ENCODE measurements at regions not wholly inside any gene's neighbourhood (a gene's known extent, or its start where the extent isn't known, plus 50 kb on each side); places are given as distances from the start of the nearest gene placed in this dataset.
"Not testable (repeated sequence)": the region's sequence is repeated elsewhere in the genome, so short reads cannot be mapped to it uniquely, and the experiment has no call there.

DNA sequence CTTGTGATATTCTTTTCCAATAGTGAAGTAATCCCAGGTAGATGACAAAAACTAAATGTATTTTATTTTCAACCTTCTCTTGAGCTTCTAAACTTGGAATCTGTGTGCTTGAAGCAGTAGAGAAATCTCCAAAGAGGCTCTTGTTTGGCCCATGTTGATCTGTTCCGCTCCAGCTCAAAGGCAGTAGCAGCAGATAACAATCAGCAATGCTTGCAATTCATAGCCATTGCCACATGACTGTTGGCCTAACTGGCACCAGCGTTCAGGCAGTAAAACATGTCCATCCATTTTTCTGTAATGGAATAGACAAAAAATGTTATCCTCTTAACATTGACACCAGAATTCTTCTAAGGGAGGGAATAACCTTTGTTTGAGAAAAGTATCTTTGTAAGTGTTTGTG is 270.7 kb upstream of the MSX2 start:
- no peak for DNase-seq

DNA sequence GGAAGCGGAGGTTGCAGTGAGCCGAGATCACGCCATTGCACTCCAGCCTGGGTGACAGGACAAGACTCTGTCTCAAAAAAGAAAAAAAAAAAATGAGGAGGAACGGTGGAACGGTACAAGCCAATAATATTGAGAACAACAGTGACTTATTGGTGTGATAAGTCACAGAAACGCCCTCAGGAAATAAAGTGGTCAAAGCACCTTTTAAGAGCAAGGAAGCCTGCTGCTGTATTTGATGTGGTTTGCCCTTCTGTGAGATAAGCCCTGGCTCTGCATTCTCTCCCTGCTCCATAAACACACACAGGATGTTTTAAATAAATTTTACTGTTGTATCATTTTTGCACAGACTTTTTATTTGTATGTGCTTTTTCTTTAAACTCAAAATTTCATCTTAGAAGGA is 269.9 kb upstream of the MSX2 start:
- no peak for DNase-seq

DNA sequence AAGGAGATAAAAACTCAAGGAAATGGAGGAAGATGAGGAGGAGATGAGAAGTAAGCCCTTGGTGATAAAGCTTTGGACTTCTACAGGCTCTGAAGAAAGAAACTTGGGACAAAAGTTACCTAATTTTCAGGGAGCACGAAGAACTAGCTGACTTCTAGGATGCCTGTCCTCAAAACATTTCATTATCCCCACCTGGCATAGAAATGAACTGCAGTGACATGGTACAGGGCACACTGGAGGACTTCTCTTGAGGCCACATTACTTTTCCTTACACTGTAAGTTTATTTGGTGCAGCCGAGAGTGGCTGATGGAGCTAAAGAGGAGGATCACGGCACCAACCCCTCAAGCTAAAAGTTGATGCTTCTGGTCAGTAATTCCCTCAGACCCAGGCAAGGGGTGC is 269.5 kb upstream of the MSX2 start:
- DNase-seq, result no peak

DNA sequence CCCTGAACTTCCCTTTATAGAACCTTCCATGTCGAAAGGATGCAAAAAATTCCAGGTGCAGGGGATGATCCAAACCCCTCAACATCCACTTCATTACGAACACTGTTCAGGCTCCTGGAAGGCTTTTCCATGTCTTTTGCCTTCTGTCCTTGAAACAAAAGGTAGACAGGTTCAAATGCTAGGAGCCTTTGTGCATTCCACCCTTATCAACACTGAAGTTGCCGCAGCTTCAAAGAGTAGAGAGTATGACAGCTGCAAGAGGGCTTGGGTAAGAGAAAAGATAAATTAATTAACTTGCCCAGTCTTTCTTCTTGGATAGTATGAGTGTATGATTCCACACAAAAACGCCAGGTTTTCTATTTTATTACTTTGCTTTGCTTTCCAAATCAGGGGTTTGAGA is 269.1 kb upstream of the MSX2 start:
- no peak for DNase-seq

DNA sequence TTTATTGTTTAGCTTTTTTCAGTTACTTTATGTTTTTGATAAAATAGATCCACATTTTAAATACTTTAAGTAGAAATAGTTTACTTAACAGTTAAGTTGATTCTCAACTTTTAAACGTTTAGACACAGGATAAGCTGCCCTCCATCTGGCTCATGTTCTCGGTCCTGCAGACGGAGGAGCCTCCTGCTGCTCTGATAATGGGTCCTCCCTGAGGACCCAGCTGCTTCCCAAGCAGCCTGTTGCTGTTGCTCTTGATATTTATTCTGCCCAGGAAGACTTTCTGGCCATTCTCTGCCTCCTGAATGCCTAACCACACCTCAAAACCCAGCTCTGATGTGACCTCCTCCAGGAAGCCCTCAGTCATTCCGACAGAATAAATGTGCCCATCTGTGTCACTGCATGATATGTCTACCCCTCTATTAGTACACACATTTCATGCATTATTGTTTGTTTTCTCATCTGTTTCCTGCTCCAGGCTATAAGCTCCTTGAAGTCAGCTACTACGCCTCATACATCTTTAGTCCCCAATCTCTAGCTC is 267.2 kb upstream of the MSX2 start:
- no peak for DNase-seq

DNA sequence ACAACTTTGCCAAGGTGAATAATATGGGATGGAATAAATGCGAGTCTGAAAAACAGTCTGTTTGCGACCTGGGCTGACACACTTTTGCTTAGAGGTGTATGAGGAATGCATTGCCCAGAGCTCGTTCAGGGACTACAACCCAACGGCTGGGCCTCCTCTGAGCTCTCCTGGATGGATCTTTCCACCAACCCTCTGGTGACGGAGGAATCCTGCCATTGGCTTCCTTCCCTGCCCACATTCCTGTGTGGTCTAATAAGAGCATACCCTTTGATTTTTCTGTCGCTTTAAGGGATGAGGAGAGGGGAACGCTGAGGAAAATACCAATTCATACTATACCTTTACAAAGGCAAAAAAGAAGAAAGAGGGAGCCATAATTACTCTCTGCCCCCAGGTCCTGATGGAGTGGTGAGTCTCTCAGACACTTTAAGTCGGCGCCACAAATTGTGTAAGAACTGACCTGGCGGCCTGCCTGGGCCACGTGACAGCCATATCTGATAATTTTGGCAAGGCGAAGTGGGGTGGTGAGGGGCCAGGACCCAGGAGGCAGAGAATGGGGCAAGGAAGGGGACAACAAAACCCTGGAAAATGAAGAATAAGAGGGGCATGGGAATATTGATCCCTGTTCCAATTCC is 265.2 kb upstream of the MSX2 start:
- no peak for DNase-seq

DNA sequence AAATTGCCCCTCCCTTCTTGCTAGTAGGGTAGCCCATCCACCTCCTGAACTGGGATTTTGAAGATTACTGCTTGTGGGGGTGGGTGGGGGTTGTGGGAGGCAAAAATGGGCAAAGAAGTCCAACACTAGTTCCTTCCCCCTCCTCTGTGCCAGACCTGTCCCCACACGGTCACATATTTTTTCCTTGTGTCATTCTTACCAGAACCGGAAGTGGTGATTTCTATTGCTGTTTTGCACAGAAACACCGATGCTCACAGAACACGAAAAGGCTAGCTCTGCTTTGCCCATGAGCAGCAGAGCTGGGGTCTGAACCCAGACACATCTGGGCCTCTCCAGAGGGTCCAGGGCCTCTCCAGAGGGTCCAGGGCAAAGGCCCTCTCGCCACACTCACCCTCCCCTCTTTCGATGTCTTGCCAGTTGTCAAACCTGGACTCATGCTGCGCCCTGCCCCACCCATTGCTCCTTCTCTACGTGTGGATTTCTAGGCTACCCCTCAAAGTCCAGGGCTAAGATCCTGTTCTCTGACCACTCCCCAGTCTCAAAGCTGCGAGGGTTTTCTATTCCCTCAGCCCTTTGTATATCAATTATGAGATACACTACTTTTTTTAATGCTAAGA is 264.4 kb upstream of the MSX2 start:
- DNase-seq, result no peak

DNA sequence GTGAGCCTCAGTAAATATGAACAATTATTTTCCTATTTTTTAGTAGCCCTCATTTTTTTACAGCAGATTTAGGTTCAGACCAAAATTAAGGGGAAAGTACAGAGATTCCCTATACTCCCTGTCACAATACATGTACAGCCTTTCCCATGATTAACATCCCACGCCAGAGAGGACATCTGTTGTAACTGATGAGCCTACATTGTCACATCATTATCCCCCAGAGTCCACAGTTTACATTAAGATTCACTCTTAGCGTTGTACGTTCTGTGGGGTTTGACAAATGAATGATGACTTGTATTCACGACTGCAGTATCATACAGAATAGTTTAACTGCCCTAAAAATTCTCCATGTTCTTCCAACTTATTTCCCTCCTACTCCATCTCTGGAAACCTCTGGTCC is 262.3 kb upstream of the MSX2 start:
- no peak for DNase-seq

DNA sequence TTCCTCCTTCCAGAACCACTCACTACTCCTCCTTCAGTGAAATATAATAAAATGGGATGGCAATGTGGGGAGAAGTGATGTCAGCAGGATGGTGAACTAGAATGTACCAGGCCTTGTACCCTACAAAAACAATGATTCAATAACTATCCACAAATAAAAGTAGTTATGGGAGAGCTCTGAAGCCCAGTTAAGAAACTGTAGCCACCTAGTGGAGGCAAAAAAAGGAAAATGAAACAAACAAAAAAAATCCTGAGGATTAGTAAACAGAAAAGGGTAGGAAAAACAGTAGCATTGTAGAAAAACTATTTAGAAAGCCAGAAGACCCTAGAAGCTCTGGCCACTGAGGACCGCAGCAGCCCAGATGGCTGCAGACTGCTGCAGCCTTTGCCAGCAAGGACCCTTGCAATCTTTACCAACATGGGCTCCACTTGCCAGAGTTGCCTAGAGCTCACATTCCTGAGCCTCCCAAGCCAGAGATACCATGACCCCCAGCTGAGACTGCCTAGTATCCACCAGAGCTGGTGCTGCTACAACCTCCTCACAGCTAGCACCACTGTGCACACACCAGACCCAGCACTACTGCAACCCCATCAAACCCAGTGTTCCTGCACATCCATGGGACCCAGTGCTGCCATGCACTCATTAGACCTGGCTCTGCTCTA is 259.7 kb upstream of the MSX2 start:
- DNase-seq, result no peak

DNA sequence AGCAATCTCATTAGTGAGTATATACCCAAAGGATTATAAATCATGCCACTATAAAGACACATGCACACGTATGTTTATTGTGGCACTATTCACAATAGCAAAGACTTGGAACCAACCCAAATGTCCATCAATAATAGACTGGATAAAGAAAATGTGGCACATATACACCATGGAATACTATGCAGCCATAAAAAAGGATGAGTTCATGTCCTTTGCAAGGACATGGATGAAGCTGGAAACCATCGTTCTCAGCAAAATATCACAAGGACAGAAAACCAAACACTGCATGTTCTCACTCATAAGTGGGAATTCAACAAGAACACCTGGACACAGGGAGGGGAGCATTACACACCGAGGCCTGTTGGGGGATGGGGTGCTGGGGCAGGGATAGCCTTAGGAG is 252.9 kb upstream of the MSX2 start:
- not testable (repeated sequence) for DNase-seq

DNA sequence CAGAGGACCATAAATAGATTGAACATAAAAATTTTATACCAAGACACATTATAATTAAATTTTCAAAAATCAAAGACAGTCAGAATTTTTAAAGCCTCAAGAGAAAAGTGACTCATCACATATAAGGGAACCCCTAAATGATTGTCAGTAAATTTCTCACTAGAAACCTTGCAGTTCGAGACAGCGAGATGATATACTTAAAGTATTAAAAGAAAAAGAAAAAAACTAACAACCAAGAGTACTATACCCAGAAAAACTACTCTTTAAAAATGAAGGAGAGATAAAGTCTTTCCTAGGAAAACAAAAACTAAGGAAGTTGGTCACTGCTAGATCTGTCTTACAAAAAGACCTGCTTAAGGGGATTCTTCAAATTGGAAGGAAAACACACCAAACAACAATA is 251.4 kb upstream of the MSX2 start:
- DNase-seq, result no peak

DNA sequence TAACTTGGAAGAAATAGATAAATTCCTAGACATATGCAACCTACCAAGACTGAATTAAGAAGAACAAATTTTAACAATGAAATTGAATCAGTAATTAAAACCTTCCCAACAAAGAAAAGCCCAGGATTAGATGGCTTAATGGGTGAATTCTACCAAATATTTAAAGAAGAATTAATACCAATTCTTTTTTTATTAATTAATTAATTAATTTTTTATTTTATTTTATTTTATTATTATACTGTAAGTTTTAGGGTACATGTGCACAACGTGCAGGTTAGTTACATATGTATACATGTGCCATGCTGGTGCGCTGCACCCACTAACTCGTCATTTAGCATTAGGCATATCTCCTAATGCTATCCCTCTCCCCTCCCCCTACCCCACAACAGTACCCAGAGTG is 248.4 kb upstream of the MSX2 start:
- not testable (repeated sequence) for DNase-seq

DNA sequence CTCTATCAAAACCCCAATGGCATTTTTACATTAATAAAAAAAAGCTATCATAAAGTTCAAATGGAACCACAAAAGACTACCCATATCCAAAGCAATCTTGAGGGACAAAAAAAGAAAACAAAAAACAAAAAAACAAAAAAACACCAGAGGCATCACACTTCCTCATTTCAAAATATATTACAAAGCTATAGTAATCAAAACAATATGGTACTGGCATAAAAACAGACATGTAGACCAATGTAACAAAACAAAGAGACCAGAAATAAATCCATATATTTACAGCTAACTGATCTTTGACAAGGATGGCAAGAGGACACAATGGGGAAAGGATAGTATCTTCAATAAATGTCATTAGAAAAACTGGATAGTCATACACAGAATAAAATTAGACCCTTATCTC is 245.1 kb upstream of the MSX2 start:
- no peak for DNase-seq

DNA sequence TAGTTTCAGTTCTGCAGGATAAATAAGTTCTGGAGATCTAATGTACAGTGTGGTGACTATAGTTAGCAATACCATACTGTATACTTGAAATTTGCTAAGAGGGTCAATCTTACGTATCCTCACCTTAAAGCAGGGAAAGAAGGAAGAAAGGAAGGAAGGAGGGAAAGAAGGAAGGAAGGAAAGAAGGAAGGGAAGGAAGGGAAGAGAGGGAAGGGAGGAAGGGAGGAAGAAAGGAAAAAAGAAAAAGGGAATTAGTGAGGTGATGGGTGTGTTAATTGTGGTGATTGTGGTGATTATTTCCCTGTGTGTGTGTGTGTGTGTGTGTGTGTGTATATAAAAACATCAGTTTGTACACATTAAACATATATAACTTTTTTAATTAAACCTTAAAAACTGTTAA is 242.6 kb upstream of the MSX2 start:
- DNase-seq, result no peak

DNA sequence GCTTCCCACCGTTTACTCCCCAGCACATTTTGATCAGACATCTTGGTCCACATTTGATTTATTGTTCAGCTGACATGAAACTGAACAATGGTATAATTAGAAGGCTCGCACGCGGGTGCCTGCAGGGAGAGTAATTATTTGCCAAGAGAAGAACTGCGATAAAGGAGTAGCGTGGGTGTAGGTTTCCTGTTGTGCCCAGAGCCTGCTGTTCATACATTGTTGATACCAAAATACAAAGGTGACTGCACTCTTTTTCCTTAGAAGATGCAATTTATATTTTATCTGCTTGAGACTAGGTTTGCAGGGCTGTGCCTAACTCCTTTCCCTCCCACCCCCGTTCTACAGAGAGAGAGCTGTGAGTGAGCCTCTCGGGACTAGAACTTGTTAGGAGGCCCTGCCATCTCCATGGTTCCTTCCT is 241.8 kb upstream of the MSX2 start:
- no peak for DNase-seq

DNA sequence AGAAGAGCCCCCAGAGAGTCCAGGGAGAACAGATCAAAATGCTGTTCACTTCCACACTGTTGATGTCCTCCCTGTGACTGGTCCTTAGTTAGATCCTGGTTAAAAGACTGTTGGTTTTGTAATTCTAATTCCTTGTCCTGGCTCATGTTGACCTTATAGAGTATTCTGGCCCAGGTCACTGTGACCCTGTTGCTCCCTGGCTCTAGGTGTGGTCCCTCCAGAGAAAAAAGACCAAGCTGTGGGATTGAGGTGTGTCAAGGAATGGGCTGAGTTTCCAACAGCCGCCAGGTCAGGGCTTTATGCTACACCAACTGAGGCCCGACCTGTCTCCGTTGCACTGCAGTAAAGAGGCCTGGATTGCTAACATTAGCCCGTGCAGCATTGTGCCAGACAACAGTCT is 241.0 kb upstream of the MSX2 start:
- DNase-seq, result no peak

DNA sequence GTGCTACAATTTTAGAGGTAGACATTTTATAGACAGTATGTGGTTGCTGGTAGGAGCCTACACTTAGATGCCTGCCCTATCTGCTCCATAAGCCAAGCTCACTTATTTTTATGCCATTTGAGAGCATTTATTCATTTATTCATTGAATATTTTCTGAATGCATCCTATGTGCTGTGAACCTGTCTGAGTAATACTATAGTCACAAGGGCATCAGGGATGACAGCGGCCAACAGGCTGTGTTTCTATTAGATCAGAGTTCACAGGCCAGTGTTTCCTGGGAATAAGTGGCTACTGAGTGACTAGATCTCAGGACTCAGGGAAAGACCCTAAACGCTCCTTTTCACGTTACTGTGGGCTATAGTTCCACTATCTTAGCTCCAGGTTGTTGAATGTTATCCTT is 235.2 kb upstream of the MSX2 start:
- DNase-seq, result no peak

DNA sequence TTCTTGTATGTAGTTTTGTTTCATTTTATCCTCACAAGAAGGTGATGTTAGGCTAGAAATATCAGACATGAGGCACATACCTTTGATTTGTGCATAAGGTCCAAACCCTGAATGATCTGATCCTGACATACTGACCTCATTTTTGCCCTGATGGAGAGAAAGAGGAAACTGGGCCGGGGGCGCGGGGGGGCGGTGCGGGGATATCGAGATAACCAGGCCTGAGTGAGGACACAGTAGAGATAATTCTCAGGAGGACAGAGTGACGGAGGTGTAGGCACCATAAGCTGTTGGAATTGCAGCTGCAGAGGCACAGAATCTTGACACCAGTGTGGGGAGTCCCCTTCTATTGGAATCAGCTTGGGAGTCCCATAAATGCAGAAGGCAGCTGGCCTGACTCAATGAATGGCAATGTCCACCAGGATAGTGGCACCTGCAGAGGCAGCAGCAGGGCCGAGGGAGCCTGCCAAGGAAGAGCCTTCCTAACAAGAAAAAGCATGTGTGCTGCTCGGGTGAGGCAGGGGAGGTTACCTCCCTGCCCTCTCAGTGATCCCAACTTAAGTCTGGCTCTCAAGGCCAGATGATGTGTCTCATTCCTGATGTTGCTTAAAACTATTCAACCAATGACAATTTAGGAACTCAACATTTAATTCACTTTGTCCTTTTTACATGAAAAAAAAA is 234.3 kb upstream of the MSX2 start:
- DNase-seq, result no peak

DNA sequence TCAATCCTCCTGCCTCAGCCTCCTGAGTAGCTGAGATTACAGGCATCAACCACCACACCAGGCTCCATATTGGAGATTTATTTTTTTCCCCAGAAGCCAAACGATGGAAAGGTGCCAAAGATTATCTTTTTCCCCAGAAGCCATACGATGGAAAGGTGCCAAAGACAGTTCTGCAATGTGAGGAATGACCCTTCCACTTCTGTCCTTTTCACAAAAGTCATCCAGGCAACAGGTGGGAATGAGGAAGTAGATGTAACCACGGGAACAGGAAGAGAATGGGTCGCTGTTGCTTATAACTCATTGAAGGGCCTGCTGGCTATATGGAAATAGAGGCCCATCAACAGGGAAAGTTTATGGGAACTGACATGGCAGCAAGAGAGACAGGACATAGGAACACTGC is 233.7 kb upstream of the MSX2 start:
- no peak for DNase-seq

DNA sequence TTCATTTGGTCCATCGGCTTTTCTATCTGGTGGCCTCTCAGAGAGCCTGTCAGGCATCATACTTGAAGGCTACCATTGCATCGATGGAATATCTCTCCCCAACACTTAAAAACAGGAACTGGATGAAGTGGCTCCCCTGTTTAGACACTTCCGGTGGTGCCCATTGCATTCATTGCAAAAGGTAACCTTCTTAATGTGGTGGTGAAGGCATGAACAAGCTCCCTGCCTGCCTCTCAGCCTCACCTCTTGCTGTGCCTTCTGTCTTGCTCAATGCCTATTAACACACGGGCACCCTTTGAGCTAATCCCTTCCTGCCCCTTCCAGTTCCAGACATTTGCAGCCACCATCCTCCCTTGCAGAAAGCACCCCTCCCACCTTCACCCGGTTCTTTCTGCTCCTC is 233.1 kb upstream of the MSX2 start:
- no peak for DNase-seq

DNA sequence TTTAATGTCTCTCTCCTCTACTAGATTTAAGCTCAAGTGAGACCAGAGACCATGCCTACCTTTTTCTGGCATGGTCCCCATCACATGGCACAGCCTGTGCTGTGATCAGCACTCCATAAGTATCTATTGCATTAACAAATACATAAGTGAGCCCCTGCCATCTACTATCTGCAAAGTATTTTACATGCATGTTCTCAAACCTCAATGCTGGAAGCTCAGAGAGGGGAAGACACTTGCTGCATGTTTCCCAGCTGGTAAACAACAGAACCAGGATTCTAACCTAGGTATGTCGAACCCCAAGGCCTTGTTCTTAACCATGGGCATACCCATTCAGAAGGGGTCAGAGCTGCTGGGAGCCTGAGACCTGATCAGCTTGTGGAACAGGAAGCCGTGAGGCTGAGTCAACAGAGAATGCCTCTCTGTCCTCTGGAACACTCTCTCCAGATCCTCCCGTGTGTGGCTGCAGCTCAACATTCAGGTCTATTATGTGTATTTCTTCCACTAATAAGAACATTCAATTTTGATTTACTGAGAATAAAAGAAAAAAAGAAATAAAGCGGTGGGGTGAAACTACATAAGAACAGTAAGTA is 232.5 kb upstream of the MSX2 start:
- no peak for DNase-seq

DNA sequence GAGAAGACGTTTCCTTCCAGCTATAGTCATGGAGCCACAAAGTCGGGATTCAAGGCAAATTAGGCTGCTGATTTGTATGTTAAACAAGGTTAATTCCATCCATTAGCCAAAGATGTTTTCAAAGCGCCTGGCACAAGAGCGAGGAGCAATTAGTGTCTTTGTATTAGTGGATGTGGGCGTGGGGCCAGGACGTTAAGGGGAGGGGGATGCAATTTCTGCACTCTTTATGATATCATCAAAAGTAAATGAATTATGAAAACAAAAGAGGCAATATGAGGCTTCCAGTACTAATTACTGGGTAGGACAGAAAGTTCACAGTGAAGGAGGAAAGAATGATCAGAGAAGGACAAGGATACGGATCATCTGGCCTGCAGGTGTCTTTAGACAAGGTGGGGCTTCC is 230.9 kb upstream of the MSX2 start:
- no peak for DNase-seq

DNA sequence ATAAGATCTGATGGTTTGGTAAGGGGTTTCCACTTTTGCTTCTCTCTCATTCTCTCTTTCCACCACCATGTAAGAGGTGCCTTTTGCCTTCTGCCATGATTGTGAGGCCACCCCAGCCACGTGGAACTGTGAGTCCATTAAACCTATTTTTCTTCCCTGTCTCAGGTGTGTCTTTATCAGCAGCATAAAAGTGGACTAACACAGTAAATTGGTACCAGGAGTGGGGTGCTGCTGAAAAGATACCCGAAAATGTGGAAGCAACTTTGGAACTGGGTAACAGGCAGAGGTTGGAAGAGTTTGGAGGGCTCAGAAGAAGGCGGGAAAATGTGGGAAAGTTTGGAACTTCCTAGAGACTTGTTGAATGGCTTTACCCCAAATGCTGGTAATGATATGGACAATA is 226.4 kb upstream of the MSX2 start:
- not testable (repeated sequence) for DNase-seq

DNA sequence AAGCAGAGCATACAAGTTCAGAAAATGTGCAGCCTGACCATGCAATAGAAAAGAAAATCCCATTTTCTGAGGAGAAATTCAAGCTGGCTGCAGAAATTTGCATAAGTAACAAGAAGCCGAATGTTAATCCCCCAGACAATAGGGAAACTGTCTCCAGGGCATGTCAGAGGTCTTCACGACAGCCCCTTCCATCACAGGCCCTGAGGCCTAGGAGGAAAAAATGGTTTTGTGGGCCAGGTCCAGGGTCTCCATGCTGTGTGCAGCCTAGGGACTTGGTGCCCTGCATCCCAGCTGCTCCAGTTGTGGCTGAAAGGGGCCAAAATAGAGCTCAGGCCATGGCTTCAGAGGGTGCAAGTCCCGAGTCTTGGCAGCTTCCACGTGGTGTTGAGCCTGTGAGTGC is 225.8 kb upstream of the MSX2 start:
- not testable (repeated sequence) for DNase-seq
